RWPE1 (cell line): ENCODE measurements at regions not wholly inside any gene's neighbourhood (a gene's known extent, or its start where the extent isn't known, plus 50 kb on each side); places are given as distances from the start of the nearest gene placed in this dataset.

Source experiments
- CTCF ChIA-PET: fragments of 350-600 bp; sonication (Branson Sonifier 250); formaldehyde crosslinking; extraction: SDS; loops from one replicate; lab custom pipeline; 2021; lab: Yijun Ruan, JAX
- POLR2A ChIA-PET: fragments of 400-600 bp; formaldehyde crosslinking; extraction: SDS; loops from one replicate; lab custom pipeline; 2020; ENCODE audit warnings: antibody characterized with exemption; ENCODE audit not compliant: low non-redundant PET; lab: Yijun Ruan, JAX
- DNase-seq: peaks from one replicate; pipeline ENCODE4 v3.0.0; 2012; ENCODE audit warnings: low spot score
- H3K27ac ChIP-seq: fragments of 450-650 bp; 2 replicates; pipeline ENCODE4 v1.5.1; 2017
- TF ChIP-seq, protein P1 (sequence below): fragments of 450-650 bp; conservative IDR thresholded peaks from 2 replicates; pipeline ENCODE4 v1.5.1; 2017; ENCODE audit warnings: low read depth, mild to moderate bottlenecking

DNA sequence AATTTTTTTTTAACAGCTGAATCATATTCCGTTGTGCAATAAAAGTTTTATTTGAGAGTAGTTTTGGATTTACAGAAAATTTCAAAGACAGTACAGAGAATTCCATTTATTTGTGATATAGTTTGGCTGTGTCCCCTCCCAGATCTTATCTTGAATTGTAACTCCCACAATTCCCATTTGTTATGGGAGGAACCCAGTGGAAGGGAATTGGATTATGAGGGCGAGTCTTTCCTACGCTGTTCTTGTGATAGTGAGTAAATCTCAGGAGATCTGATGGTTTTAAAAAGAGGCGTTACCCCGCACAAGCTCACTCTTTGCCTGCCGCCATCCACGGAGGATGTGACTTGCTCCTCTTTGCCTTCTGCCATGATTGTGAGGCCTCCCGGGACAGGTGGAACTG, 228.0 kb upstream of the MAGI2 start:
- CTCF ChIA-PET, result no interaction called here
- TF ChIP-seq, protein P1, sequence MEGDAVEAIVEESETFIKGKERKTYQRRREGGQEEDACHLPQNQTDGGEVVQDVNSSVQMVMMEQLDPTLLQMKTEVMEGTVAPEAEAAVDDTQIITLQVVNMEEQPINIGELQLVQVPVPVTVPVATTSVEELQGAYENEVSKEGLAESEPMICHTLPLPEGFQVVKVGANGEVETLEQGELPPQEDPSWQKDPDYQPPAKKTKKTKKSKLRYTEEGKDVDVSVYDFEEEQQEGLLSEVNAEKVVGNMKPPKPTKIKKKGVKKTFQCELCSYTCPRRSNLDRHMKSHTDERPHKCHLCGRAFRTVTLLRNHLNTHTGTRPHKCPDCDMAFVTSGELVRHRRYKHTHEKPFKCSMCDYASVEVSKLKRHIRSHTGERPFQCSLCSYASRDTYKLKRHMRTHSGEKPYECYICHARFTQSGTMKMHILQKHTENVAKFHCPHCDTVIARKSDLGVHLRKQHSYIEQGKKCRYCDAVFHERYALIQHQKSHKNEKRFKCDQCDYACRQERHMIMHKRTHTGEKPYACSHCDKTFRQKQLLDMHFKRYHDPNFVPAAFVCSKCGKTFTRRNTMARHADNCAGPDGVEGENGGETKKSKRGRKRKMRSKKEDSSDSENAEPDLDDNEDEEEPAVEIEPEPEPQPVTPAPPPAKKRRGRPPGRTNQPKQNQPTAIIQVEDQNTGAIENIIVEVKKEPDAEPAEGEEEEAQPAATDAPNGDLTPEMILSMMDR, result no peak
- DNase-seq, result no peak
- POLR2A ChIA-PET, result no interaction called here
- H3K27ac ChIP-seq, result no peak overlapping the region

DNA sequence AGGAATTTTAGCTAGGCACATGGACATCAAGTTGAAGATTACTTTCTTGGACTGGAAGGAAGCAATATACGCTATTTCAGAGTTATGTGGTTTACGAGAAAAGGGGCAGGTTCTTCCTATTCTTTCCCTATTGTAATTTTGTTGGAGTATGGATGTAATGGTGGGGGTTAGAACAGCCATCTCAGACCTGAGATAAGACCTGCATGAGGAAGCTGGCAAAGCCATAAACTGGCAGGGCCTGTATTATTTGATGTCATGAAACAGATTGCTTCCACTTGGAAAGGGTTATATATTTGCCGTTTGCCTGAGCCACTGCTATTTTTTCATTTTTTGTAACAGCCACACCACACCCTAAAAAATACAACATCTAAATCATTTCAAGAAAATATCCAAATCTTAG, 220.5 kb upstream of the MAGI2 start:
- TF ChIP-seq, protein P1, result no peak
- H3K27ac ChIP-seq, result no peak overlapping the region
- ChIA-PET CTCF (no interaction called here), POLR2A (no interaction called here)
- no peak for DNase-seq

DNA sequence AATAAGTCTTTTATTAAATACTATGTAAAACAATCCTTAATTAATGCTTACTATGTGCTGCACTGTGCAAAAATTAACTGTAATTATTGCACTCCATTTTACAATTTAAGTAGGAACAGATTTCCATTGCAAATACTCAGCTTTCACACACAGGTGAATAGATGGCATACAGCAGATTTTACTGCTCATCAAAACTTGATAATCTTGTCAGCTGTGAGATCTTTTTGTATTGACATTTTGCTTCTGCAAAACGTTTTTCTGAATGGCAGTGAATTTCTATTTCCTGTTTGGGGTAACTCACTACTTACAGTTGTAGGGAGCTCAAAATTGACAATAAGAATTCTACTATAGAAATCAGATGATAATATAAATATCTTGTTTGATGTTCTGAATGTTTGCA, 220.0 kb upstream of the MAGI2 start:
- H3K27ac ChIP-seq, result no peak overlapping the region
- ChIA-PET CTCF (no interaction called here), POLR2A (no interaction called here)
- TF ChIP-seq, protein P1, result no peak
- DNase-seq, result no peak

DNA sequence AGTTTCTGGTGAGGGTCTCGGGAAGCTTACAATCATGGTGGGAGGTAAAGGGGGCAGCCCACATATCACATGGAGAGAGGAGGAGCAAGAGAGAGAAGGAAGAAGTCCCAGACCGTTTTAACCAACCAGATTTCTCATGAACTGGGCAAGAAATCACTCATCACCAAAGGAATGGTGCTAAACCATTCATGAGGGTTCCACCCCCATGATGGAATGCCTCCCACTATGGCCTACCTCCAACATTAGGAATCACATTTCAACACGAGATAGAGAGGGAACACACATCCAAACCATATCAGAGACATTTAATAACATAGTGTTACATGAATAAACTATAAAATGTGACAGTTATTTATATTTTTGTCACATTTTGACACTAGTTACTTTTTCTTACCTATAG, 214.8 kb upstream of the MAGI2 start:
- no peak overlapping the region for H3K27ac ChIP-seq
- TF ChIP-seq, protein P1, result no peak
- no peak for DNase-seq
- ChIA-PET POLR2A (no interaction called here), CTCF (no interaction called here)

DNA sequence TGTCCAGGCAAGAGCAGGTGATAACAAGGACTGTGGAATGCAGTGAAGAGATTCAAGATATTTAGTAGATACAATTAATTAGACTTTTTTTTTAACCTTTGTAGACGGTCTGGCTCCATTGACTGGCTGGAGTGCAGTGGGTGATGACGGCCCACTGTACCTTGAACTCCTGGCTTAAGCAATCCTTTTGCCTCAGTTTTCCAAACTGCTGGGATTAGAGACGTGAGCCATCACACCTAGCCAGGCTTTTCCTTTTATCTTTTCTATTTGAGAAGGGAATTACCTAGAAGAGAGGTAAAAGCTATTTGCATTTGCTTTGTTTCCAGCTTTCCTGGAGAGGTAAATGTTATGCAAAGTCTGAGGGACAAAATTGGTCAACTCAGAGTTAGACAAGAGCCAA, 213.0 kb upstream of the MAGI2 start:
- DNase-seq, result no peak
- POLR2A ChIA-PET, result no interaction called here
- TF ChIP-seq, protein P1, result no peak
- CTCF ChIA-PET, result interaction anchor here (0.6 kb wide), 1 partner anchor 269 kb away, joined by 3 read pairs; no protein-coding TSS in a partner anchor
- H3K27ac ChIP-seq, result no peak overlapping the region

DNA sequence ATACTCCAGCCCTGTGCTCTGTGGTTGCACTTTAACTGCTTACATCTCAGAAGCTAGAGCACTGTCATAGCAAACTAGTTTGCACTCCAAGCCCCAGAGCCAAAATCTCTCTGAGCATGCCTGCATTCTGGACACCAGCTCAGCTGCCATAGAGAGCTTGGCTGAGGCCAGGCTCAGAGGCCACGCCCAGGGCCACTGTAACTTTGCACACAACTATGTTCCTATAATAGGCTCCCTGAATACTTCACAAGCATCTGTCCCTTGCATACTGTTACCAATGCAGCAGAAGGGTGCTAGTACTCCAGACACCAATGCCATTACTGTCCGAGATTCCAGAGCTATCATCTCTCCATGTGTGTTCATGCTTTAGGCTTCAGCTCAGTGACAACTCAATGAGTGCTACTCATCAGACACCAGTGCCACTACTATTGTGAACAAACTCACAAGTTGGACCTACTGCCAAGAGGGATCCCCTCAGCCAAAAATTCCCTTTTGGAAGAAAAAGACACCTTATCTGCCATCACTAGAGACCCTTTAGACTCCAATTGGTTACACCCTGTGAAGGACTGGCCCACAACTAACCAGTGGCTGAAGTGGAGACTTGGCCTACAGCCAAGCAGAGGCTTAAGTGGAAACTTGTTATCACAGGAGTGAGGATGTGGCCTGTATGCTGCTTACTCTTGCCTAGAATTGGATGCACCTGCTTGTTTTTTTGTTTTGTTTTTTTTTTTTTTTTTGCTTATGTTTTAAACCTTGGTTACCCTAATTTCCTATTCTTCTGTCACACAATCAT, 211.6 kb upstream of the MAGI2 start:
- TF ChIP-seq, protein P1, result no peak
- POLR2A ChIA-PET, result no interaction called here
- no peak overlapping the region for H3K27ac ChIP-seq
- DNase-seq, result no peak
- CTCF ChIA-PET, result no interaction called here
